HL-60 (cell line): ENCODE measurements at regions not wholly inside any gene's neighbourhood (a gene's known extent, or its start where the extent isn't known, plus 50 kb on each side); places are given as distances from the start of the nearest gene placed in this dataset.

Source experiments
- DNase-seq, 2 experiments: peaks; one replicate each; pipeline ENCODE4 v3.0.0-alpha.2; 2010 to 2020; ENCODE audit warnings: low read depth in 1 of 2, low spot score in 1 of 2
- H3K27ac ChIP-seq: fragments of 250-450 bp; sonication (Bioruptor Pico); replicated peaks from 2 replicates; pipeline ENCODE4 v1.5.1; 2020; ENCODE audit warnings: mild to moderate bottlenecking, moderate library complexity
- H3K27me3 ChIP-seq: fragments of 250-450 bp; sonication (Bioruptor Pico); 2 replicates; pipeline ENCODE4 v1.5.1; 2021; ENCODE audit warnings: mild to moderate bottlenecking, moderate library complexity; ENCODE audit not compliant: insufficient read depth, poor library complexity, severe bottlenecking
- H3K4me3 ChIP-seq: replicated peaks from 2 replicates; pipeline ENCODE4 v1.5.1; 2011; ENCODE audit warnings: mild to moderate bottlenecking, control low read depth, low read length; ENCODE audit not compliant: insufficient read depth
- CTCF ChIP-seq: IDR thresholded peaks from one replicate; pipeline ENCODE4 v1.5.1; 2011; ENCODE audit warnings: low read length, control low read depth, inconsistent platforms; ENCODE audit not compliant: insufficient read depth
- GABPA ChIP-seq: IDR thresholded peaks from 2 replicates; pipeline ENCODE4 v1.6.1; 2012; ENCODE audit warnings: low read depth
- POLR2AphosphoS5 ChIP-seq: IDR thresholded peaks from 2 replicates; pipeline ENCODE4 v1.6.1; 2012; ENCODE audit warnings: low read depth
- REST ChIP-seq: IDR thresholded peaks from 2 replicates; pipeline ENCODE4 v1.6.1; 2012; ENCODE audit warnings: low read depth; ENCODE audit not compliant: insufficient replicate concordance
- SPI1 ChIP-seq: IDR thresholded peaks from 2 replicates; pipeline ENCODE4 v1.6.1; 2012; ENCODE audit warnings: low read depth, mild to moderate bottlenecking, borderline replicate concordance

GRCh38 chr10:92751827-92752226 lies 62.1 kb downstream of the HHEX start:
- no peak for DNase-seq
- H3K27ac ChIP-seq, result no peak overlapping the region
- TF ChIP-seq GABPA, result no peak
- TF ChIP-seq CTCF, result no peak
- no peak for TF ChIP-seq REST
- no peak for TF ChIP-seq SPI1
- TF ChIP-seq POLR2AphosphoS5, result no peak
- no peak overlapping the region for H3K4me3 ChIP-seq
- no peaks in the 10 kb centered on the region for H3K27me3 ChIP-seq

GRCh38 chr10:92753865-92754264 lies 64.1 kb downstream of the HHEX start:
- no peak overlapping the region for H3K27ac ChIP-seq
- DNase-seq, result no peak

GRCh38 chr10:92755725-92756124 lies 66.0 kb downstream of the HHEX start:
- no peak overlapping the region; the same call in 1 of the 2 replicates for H3K4me3 ChIP-seq
- no peak for DNase-seq
- TF ChIP-seq SPI1 (no peak), REST (no peak), POLR2AphosphoS5 (no peak), CTCF (no peak), GABPA (no peak)
- H3K27me3 ChIP-seq, result no peaks in the 10 kb centered on the region
- H3K27ac ChIP-seq, result peak overlapping the region; percentile 88

More at GRCh38 chr10:92753865-92754264, 64.1 kb downstream of the HHEX start:
- Histone ChIP-seq H3K4me3 (no peak overlapping the region), H3K27me3 (no peaks in the 10 kb centered on the region)
- TF ChIP-seq REST (no peak), CTCF (no peak), POLR2AphosphoS5 (no peak)
